ENCODE measurements at regions not wholly inside any gene's neighbourhood (a gene's known extent, or its start where the extent isn't known, plus 50 kb on each side); places are given as distances from the start of the nearest gene placed in this dataset.

DNA sequence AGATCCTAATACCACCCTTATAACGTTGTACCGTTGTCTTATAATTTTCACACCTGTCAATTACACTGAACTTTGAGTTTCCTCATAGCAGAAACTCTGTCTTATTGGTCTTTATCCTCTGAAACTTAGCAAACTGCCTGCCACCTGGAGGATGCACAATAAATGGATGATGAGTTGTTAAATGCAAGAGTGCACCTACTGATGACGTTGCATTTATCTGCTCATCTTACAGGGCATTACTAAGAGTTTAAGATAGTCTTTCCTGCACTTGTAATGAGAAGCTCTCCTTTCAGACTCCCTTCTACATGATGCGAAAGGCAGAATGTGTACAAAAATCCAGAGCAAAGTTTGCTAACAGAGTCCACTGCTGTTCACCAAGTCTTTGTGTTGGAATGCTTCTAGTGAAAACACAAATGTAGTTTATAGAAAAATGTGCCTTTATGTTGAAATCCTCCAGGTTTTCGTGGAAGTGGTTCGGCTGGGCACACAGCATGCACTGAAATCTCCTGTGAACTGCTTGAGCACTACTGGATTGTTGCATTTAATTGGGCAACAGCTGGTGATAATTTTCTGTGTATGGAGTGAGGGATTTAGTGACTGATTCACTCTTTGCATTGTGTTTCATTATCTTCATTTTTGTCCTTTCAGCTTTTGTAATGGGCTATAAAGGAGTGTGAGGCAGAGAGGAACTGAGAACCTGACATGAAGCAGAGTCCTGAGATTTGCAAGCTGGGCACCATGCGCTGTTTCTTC, 665.8 kb upstream of the ID2 start:
- 84% methylated on average over 7 of the region's 7 CpGs for WGBS
- Histone ChIP-seq H3K9ac (ENCODE audit: low read depth in 1 of 2, low read length in 2 of 2) (no peak overlapping the region), H3K36me3 (ENCODE audit: control insufficient read depth in 4 of 4, insufficient read depth in 3 of 4, low read depth in 1 of 4, low read length in 3 of 4) (no peaks in the 10 kb centered on the region), H3K4me3 (ENCODE audit: low read depth in 1 of 3, low read length in 3 of 3) (no peak overlapping the region), H3K27ac (ENCODE audit: low read depth in 1 of 2, low read length in 2 of 2) (no peak overlapping the region), H3K27me3 (ENCODE audit: control insufficient read depth in 4 of 4, insufficient read depth in 4 of 4, low read length in 3 of 4) (no peaks in the 10 kb centered on the region), H3K4me1 (ENCODE audit: control insufficient read depth in 4 of 4, insufficient read depth in 4 of 4, low read length in 3 of 4) (no peaks in the 10 kb centered on the region), H3K9me3 (ENCODE audit: control insufficient read depth in 4 of 4, low read length in 3 of 4) (no peaks in the 10 kb centered on the region)
- DNase-seq (ENCODE audit: low spot score): no peak
- TF ChIP-seq EGR1 (IDR thresholded peaks at IDR 0.05; ENCODE audit: low read depth in 2 of 2) (no peak), JUND (IDR thresholded peaks at IDR 0.05) (no peak), TAF1 (conservative IDR thresholded peaks at IDR 0.05) (no peak), RXRA (IDR thresholded peaks at IDR 0.05) (no peak)
- TF ChIP-seq, protein P1, sequence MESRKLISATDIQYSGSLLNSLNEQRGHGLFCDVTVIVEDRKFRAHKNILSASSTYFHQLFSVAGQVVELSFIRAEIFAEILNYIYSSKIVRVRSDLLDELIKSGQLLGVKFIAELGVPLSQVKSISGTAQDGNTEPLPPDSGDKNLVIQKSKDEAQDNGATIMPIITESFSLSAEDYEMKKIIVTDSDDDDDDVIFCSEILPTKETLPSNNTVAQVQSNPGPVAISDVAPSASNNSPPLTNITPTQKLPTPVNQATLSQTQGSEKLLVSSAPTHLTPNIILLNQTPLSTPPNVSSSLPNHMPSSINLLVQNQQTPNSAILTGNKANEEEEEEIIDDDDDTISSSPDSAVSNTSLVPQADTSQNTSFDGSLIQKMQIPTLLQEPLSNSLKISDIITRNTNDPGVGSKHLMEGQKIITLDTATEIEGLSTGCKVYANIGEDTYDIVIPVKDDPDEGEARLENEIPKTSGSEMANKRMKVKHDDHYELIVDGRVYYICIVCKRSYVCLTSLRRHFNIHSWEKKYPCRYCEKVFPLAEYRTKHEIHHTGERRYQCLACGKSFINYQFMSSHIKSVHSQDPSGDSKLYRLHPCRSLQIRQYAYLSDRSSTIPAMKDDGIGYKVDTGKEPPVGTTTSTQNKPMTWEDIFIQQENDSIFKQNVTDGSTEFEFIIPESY (IDR thresholded peaks at IDR 0.05): no peak

- no peak for DNase-seq (ENCODE audit: low spot score)
- TF ChIP-seq TAF1 (conservative IDR thresholded peaks at IDR 0.05): no peak
- no peak for TF ChIP-seq YY1 (IDR thresholded peaks at IDR 0.05)
- no peak for TF ChIP-seq RXRA (IDR thresholded peaks at IDR 0.05)
- no peak for TF ChIP-seq MAX (IDR thresholded peaks at IDR 0.05)
- no peak for TF ChIP-seq GABPA (IDR thresholded peaks at IDR 0.05 in 1 of 2, conservative IDR thresholded peaks at IDR 0.05 in 1 of 2)
- TF ChIP-seq REST (IDR thresholded peaks at IDR 0.05): no peak
- no peak for TF ChIP-seq ATF3 (IDR thresholded peaks at IDR 0.05)
- no peak for TF ChIP-seq HNF4A (conservative IDR thresholded peaks at IDR 0.05)
- TF ChIP-seq, protein P2, sequence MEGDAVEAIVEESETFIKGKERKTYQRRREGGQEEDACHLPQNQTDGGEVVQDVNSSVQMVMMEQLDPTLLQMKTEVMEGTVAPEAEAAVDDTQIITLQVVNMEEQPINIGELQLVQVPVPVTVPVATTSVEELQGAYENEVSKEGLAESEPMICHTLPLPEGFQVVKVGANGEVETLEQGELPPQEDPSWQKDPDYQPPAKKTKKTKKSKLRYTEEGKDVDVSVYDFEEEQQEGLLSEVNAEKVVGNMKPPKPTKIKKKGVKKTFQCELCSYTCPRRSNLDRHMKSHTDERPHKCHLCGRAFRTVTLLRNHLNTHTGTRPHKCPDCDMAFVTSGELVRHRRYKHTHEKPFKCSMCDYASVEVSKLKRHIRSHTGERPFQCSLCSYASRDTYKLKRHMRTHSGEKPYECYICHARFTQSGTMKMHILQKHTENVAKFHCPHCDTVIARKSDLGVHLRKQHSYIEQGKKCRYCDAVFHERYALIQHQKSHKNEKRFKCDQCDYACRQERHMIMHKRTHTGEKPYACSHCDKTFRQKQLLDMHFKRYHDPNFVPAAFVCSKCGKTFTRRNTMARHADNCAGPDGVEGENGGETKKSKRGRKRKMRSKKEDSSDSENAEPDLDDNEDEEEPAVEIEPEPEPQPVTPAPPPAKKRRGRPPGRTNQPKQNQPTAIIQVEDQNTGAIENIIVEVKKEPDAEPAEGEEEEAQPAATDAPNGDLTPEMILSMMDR (IDR thresholded peaks at IDR 0.05; ENCODE audit: low read depth, low read length, missing input control): no peak
- Histone ChIP-seq H3K9me3 (ENCODE audit: control insufficient read depth in 4 of 4, low read length in 3 of 4) (no peaks in the 10 kb centered on the region), H3K4me1 (ENCODE audit: control insufficient read depth in 4 of 4, insufficient read depth in 4 of 4, low read length in 3 of 4) (no peaks in the 10 kb centered on the region), H3K4me3 (ENCODE audit: low read depth in 1 of 3, low read length in 3 of 3) (no peak overlapping the region), H3K27ac (ENCODE audit: low read depth in 1 of 2, low read length in 2 of 2) (no peak overlapping the region), H3K27me3 (ENCODE audit: control insufficient read depth in 4 of 4, insufficient read depth in 4 of 4, low read length in 3 of 4) (no peaks in the 10 kb centered on the region), H3K36me3 (ENCODE audit: control insufficient read depth in 4 of 4, insufficient read depth in 3 of 4, low read depth in 1 of 4, low read length in 3 of 4) (no peaks in the 10 kb centered on the region), H3K9ac (ENCODE audit: low read depth in 1 of 2, low read length in 2 of 2) (no peak overlapping the region)
- 97% methylated on average over 4 of the region's 4 CpGs for WGBS
Observed at GRCh38 chr2:8016688-8017087, 665.2 kb upstream of the ID2 start.
